Calu3 (cell line): ENCODE measurements at regions not wholly inside any gene's neighbourhood (a gene's known extent, or its start where the extent isn't known, plus 50 kb on each side); places are given as distances from the start of the nearest gene placed in this dataset.

Source experiments
- BruUV-seq: library from RNA; stranded (reverse); fragments of 400-500 nt; replicated peaks from 2 replicates; lab custom pipeline; 2021; lab: Mats Ljungman, UMichigan
- CTCF ChIA-PET: fragments of 300-600 bp; sonication (Branson Sonifier 250); formaldehyde crosslinking; loops from one replicate; lab custom pipeline; 2022; ENCODE audit warnings: antibody characterized with exemption; lab: Charles Lee
- DNase-seq: peaks from one replicate; pipeline ENCODE4 v3.0.0; 2022
- H3K27ac Mint-ChIP-seq: one replicate; pipeline ENCODE4 v1.8.0; 2022; ENCODE audit warnings: mixed read lengths; ENCODE audit not compliant: unreplicated experiment
- H3K27me3 Mint-ChIP-seq: one replicate; pipeline ENCODE4 v1.8.0; 2022; ENCODE audit warnings: mixed read lengths; ENCODE audit not compliant: unreplicated experiment
- H3K36me3 Mint-ChIP-seq: one replicate; pipeline ENCODE4 v1.8.0; 2022; ENCODE audit warnings: mild to moderate bottlenecking, moderate library complexity, mixed read lengths; ENCODE audit not compliant: insufficient read depth, unreplicated experiment
- H3K4me1 Mint-ChIP-seq: one replicate; pipeline ENCODE4 v1.8.0; 2022; ENCODE audit warnings: mild to moderate bottlenecking, low read depth, mixed read lengths; ENCODE audit not compliant: unreplicated experiment
- H3K4me3 Mint-ChIP-seq: one replicate; pipeline ENCODE4 v1.8.0; 2022; ENCODE audit warnings: mild to moderate bottlenecking, low read depth, moderate library complexity, mixed read lengths; ENCODE audit not compliant: unreplicated experiment
- H3K9me3 Mint-ChIP-seq: one replicate; pipeline ENCODE4 v1.8.0; 2022; ENCODE audit warnings: low read depth, mixed read lengths; ENCODE audit not compliant: unreplicated experiment
- intact Hi-C: fragments of 100-400 bp; cut with micrococcal nuclease; formaldehyde crosslinking; loops from one replicate; pipeline ENCODE4 v1.10.0; 2022; ENCODE audit not compliant: unreplicated experiment
- TF ChIP-seq, protein P1 (sequence below): fragments of 200-600 bp; IDR thresholded peaks from one replicate; pipeline ENCODE4 v1.8.0; 2022; ENCODE audit warnings: antibody characterized with exemption; ENCODE audit not compliant: unreplicated experiment

GRCh38 chr14:98120831-98121464 lies 1151.0 kb downstream of the BCL11B start:
- Mint-ChIP-seq H3K9me3 (peaks cover 6% of the 10 kb centered on the region), H3K27ac (no peak overlapping the region), H3K4me3 (no peak overlapping the region), H3K36me3 (no peaks in the 10 kb centered on the region), H3K27me3 (no peaks in the 10 kb centered on the region), H3K4me1 (no peaks in the 10 kb centered on the region)
- TF ChIP-seq, protein P1, sequence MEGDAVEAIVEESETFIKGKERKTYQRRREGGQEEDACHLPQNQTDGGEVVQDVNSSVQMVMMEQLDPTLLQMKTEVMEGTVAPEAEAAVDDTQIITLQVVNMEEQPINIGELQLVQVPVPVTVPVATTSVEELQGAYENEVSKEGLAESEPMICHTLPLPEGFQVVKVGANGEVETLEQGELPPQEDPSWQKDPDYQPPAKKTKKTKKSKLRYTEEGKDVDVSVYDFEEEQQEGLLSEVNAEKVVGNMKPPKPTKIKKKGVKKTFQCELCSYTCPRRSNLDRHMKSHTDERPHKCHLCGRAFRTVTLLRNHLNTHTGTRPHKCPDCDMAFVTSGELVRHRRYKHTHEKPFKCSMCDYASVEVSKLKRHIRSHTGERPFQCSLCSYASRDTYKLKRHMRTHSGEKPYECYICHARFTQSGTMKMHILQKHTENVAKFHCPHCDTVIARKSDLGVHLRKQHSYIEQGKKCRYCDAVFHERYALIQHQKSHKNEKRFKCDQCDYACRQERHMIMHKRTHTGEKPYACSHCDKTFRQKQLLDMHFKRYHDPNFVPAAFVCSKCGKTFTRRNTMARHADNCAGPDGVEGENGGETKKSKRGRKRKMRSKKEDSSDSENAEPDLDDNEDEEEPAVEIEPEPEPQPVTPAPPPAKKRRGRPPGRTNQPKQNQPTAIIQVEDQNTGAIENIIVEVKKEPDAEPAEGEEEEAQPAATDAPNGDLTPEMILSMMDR, result no peak
- DNase-seq, result no peak
- no TSS peak for BruUV-seq
- CTCF ChIA-PET, result interaction anchor here (0.8 kb wide), 1 partner anchor 586 kb away, joined by 3 read pairs; no protein-coding TSS in a partner anchor
- intact Hi-C loops, result no loop called here

DNA sequence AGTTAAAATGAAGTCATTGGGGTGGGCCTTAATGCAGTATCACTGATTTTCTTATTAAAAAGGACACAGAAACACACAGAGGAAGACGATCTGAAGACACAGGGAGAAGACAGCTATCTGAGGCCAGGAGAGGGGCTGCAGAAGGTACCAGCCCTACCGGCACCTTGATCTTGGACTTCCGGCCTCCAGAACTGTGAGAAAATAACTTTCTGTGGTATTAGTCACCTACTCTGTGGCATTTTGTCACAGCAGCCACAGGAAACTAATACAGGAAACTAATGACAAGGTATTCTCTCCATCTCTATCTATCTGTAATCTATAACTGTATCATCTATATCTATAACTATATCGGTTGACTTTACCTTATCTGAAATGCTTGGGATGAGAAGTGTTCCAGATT lies 1149.5 kb downstream of the BCL11B start:
- TF ChIP-seq, protein P1, result no peak
- intact Hi-C loops, result no loop called here
- Mint-ChIP-seq H3K4me1 (no peaks in the 10 kb centered on the region), H3K9me3 (peaks cover 6% of the 10 kb centered on the region), H3K4me3 (no peak overlapping the region), H3K27ac (no peak overlapping the region), H3K36me3 (no peaks in the 10 kb centered on the region), H3K27me3 (no peaks in the 10 kb centered on the region)
- BruUV-seq, result no TSS peak
- no peak for DNase-seq
- CTCF ChIA-PET, result no interaction called here

DNA sequence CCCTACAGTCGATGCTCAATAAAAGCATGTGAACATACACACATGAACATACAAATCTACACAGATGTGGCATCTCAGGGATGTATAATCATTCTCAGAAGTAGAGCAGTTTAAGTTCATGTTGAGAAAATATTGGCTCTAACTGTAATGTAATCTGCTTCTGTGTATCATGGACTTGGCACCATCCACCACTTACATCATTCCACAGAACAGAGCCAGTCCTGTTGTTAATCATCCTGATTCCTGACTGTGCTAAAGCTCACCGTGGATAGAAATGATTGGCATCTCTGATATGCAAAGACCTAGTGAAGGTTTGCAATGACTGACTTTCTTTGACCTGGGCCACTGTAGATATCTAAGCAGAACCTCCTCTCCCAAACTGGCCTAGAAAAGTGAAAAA lies 1141.3 kb downstream of the BCL11B start:
- Mint-ChIP-seq H3K27me3 (no peaks in the 10 kb centered on the region), H3K4me1 (no peaks in the 10 kb centered on the region), H3K27ac (no peak overlapping the region), H3K9me3 (peaks cover 13% of the 10 kb centered on the region), H3K36me3 (no peaks in the 10 kb centered on the region), H3K4me3 (no peak overlapping the region)
- intact Hi-C loops, result no loop called here
- TF ChIP-seq, protein P1, result no peak
- no TSS peak for BruUV-seq
- CTCF ChIA-PET, result no interaction called here
- no peak for DNase-seq

- H3K4me3 Mint-ChIP-seq, result no peak overlapping the region
- H3K9me3 Mint-ChIP-seq, result peaks cover 13% of the 10 kb centered on the region
- CTCF ChIA-PET, result no interaction called here
- H3K4me1 Mint-ChIP-seq, result no peaks in the 10 kb centered on the region
- TF ChIP-seq, protein P1, result no peak
- no peaks in the 10 kb centered on the region for H3K27me3 Mint-ChIP-seq
- no peaks in the 10 kb centered on the region for H3K36me3 Mint-ChIP-seq
- BruUV-seq, result no TSS peak
- H3K27ac Mint-ChIP-seq, result no peak overlapping the region
- intact Hi-C loops, result no loop called here
- no peak for DNase-seq
Observed at GRCh38 chr14:98131406-98131805, 1140.6 kb downstream of the BCL11B start.
